HepG2 (cell line): ENCODE measurements at regions not wholly inside any gene's neighbourhood (a gene's known extent, or its start where the extent isn't known, plus 50 kb on each side); places are given as distances from the start of the nearest gene placed in this dataset.

Experiments used
- ATAC-seq: fragments of 200-7000 bp; cut with Tn5 transposase; 3 replicates; pipeline ENCODE4 v1.9.1; 2020; ENCODE audit warnings: mild to moderate bottlenecking, moderate library complexity
- BruUV-seq: library from RNA; stranded (reverse); fragments of 400-500 nt; replicated peaks from 2 replicates; lab custom pipeline; 2021; lab: Mats Ljungman, UMichigan
- CTCF ChIA-PET: fragments of 300-600 bp; formaldehyde crosslinking; extraction: SDS; loops from one replicate; lab custom pipeline; 2021; ENCODE audit warnings: low total read pairs, inconsistent platforms, low intra/inter-chr PET ratio; lab: Yijun Ruan, JAX
- POLR2A ChIA-PET: fragments of 350-600 bp; sonication (Branson Sonifier 250); formaldehyde crosslinking; loops from one replicate; lab custom pipeline; 2020; ENCODE audit warnings: antibody characterized with exemption, inconsistent platforms; lab: Yijun Ruan, JAX
- DNase-seq: peaks from one replicate; pipeline ENCODE4 v3.0.0-alpha.2; 2015; ENCODE audit warnings: low spot score
- FAIRE-seq: peaks from 3 replicates; lab custom pipeline; 2011; peaks lifted over from hg19 to GRCh38; lab: Jason Lieb, UNC
- H2AFZ ChIP-seq: one replicate; pipeline ENCODE4 v1.6.1; 2011; ENCODE audit warnings: low read length, inconsistent platforms
- H3K27ac ChIP-seq: fragments of 300-600 bp; 3 replicates; pipeline ENCODE4 v1.8.0; 2011; ENCODE audit warnings: mixed run types, mild to moderate bottlenecking, mixed read lengths, low read length, inconsistent platforms; ENCODE audit not compliant: insufficient read depth; ENCODE audit errors: extremely low read length
- H3K27me3 ChIP-seq, 2 experiments: fragments of 200-600 bp in 1 of 2; 2 replicates in 1 of 2; 3 replicates in 1 of 2; pipeline versions ENCODE4 v1.6.0 to v1.8.0; 2011; ENCODE audit warnings: low read length in 2 of 2, mild to moderate bottlenecking in 2 of 2, moderate library complexity in 2 of 2, inconsistent platforms in 1 of 2; ENCODE audit not compliant: insufficient read depth in 2 of 2, control insufficient read depth in 1 of 2
- H3K36me3 ChIP-seq, 2 experiments: fragments of 200-600 bp in 1 of 2; replicated peaks in 1 of 2; 2 replicates in 1 of 2; 3 replicates in 1 of 2; pipeline versions ENCODE4 v1.5.1 to v1.8.0; 2011; ENCODE audit warnings: low read length in 2 of 2, inconsistent platforms in 1 of 2; ENCODE audit not compliant: insufficient read depth in 2 of 2, control insufficient read depth in 1 of 2
- H3K4me1 ChIP-seq: 2 replicates; pipeline ENCODE4 v1.5.1; 2012; ENCODE audit warnings: low read length, inconsistent platforms; ENCODE audit not compliant: insufficient read depth
- H3K4me2 ChIP-seq: 2 replicates; pipeline ENCODE4 v1.6.0; 2011; ENCODE audit warnings: low read depth, low read length, inconsistent platforms
- H3K4me3 ChIP-seq, 3 experiments: fragments of 200-600 bp in 1 of 3; sonication (generic), shearing (Covaris generic) in 1 of 3; replicated peaks in 1 of 3; 2 replicates each; pipeline ENCODE4 v1.5.1; 2011 to 2016; ENCODE audit warnings: low read length in 3 of 3, inconsistent platforms in 2 of 3, low read depth in 2 of 3, mild to moderate bottlenecking in 2 of 3, control low read depth in 1 of 3, mixed read lengths in 1 of 3; ENCODE audit not compliant: insufficient read depth in 1 of 3
- H3K79me2 ChIP-seq: one replicate; pipeline ENCODE4 v1.6.1; 2011; ENCODE audit warnings: low read length, inconsistent platforms; ENCODE audit not compliant: insufficient read depth
- H3K9ac ChIP-seq: 2 replicates; pipeline ENCODE4 v1.6.0; 2011; ENCODE audit warnings: mild to moderate bottlenecking, low read depth, low read length, inconsistent platforms; ENCODE audit not compliant: insufficient read depth
- H3K9me3 ChIP-seq: 2 replicates; pipeline ENCODE4 v1.5.1; 2012; ENCODE audit warnings: mild to moderate bottlenecking, low read length
- H4K20me1 ChIP-seq: 2 replicates; pipeline ENCODE4 v1.6.0; 2011; ENCODE audit warnings: inconsistent platforms, mild to moderate bottlenecking, low read length, moderate library complexity; ENCODE audit not compliant: insufficient read depth
- BCLAF1 ChIP-seq: fragments of 450-650 bp; IDR thresholded peaks from 2 replicates; pipeline ENCODE4 v1.6.1; 2017; ENCODE audit warnings: mild to moderate bottlenecking
- HMGXB4 ChIP-seq, 2 experiments: sonication (generic) in 1 of 2; formaldehyde crosslinking in 1 of 2; IDR thresholded peaks; 2 replicates each; pipeline versions ENCODE4 v1.4.0 to v1.6.1; 2018 to 2020; ENCODE audit warnings: missing genetic modification reagents in 2 of 2, borderline replicate concordance in 1 of 2, low read depth in 1 of 2, mild to moderate bottlenecking in 1 of 2, missing biosample characterization in 1 of 2
- KDM5B ChIP-seq: sonication (generic); formaldehyde crosslinking; IDR thresholded peaks from 2 replicates; pipeline ENCODE4 v1.4.0; 2020; ENCODE audit warnings: missing genetic modification reagents, mild to moderate bottlenecking, borderline replicate concordance
- KLF16 ChIP-seq, 2 experiments: sonication (generic) in 1 of 2; formaldehyde crosslinking in 1 of 2; IDR thresholded peaks; 2 replicates each; pipeline versions ENCODE4 v1.6.1 to v1.8.0; 2016 to 2023; ENCODE audit warnings: missing genetic modification reagents in 2 of 2, missing compliant biosample characterization in 1 of 2
- MED1 ChIP-seq: sonication (generic); formaldehyde crosslinking; IDR thresholded peaks from 2 replicates; pipeline ENCODE4 v1.4.0; 2020; ENCODE audit warnings: missing genetic modification reagents
- NFATC3 ChIP-seq: sonication (generic); formaldehyde crosslinking; IDR thresholded peaks from 2 replicates; pipeline ENCODE4 v1.5.1; 2020; ENCODE audit warnings: mild to moderate bottlenecking, missing genetic modification reagents
- NR2F1 ChIP-seq, 2 experiments: fragments of 450-650 bp in 1 of 2; formaldehyde crosslinking in 1 of 2; IDR thresholded peaks; 2 replicates each; pipeline versions ENCODE4 v1.5.0 to v1.6.1; 2016 to 2020; ENCODE audit warnings: mild to moderate bottlenecking in 1 of 2, missing compliant biosample characterization in 1 of 2, missing genetic modification reagents in 1 of 2, moderate library complexity in 1 of 2
- PHF8 ChIP-seq: sonication (generic); formaldehyde crosslinking; IDR thresholded peaks from 2 replicates; pipeline ENCODE4 v1.5.0; 2020; ENCODE audit warnings: missing genetic modification reagents
- RARA ChIP-seq: IDR thresholded peaks from 2 replicates; pipeline ENCODE4 v1.6.1; 2016; ENCODE audit warnings: missing genetic modification reagents, missing compliant biosample characterization
- REPIN1 ChIP-seq: sonication (generic); formaldehyde crosslinking; IDR thresholded peaks from 2 replicates; pipeline ENCODE4 v1.8.0; 2022; ENCODE audit warnings: missing genetic modification reagents, low read depth, mild to moderate bottlenecking, borderline replicate concordance
- SCMH1 ChIP-seq: sonication (generic); formaldehyde crosslinking; IDR thresholded peaks from 2 replicates; pipeline ENCODE4 v1.9.0; 2021; ENCODE audit warnings: missing genetic modification reagents, mild to moderate bottlenecking, borderline replicate concordance
- SIN3B ChIP-seq: fragments of 150-350 bp; IDR thresholded peaks from 2 replicates; pipeline ENCODE4 v1.6.1; 2014; ENCODE audit warnings: low read length
- ZBTB7B ChIP-seq: sonication (generic); formaldehyde crosslinking; IDR thresholded peaks from 2 replicates; pipeline ENCODE4 v1.4.0; 2020; ENCODE audit warnings: missing genetic modification reagents
- ZNF256 ChIP-seq: sonication (generic); formaldehyde crosslinking; conservative IDR thresholded peaks from 2 replicates; pipeline ENCODE4 v1.4.0; 2020; ENCODE audit warnings: missing genetic modification reagents
- ZNF652 ChIP-seq: IDR thresholded peaks from 2 replicates; pipeline ENCODE4 v1.6.1; 2016; ENCODE audit warnings: low read depth, borderline replicate concordance
- ZNF788 ChIP-seq: sonication (generic); formaldehyde crosslinking; IDR thresholded peaks from 2 replicates; pipeline ENCODE4 v1.5.0; 2020; ENCODE audit warnings: mild to moderate bottlenecking, missing genetic modification reagents, borderline replicate concordance
- WGBS: methylation state at CpG from one replicate; pipeline ENCODE4 v1.1.6; 2017; ENCODE audit warnings: low lambda C conversion rate; 5-methylcytosine and 5-hydroxymethylcytosine counted together
- in situ Hi-C: cut with HindIII; loops from 2 replicates; pipeline ENCODE4 v1.10.0; 2017; ENCODE audit warnings: low pct_unique_long_range_greater_than_20kb; ENCODE audit not compliant: extremely low pct_ligation_motif_present
- intact Hi-C: fragments of 100-400 bp; cut with micrococcal nuclease; formaldehyde crosslinking; loops from one replicate; pipeline ENCODE4 v1.10.0; 2022; ENCODE audit not compliant: unreplicated experiment
- TF ChIP-seq, protein P1 (sequence below): sonication (generic); formaldehyde crosslinking; conservative IDR thresholded peaks from 2 replicates; pipeline ENCODE4 v1.4.0; 2020; ENCODE audit warnings: missing genetic modification reagents

GRCh38 chr22:26894766-26895485 lies 237.5 kb downstream of the MIAT start (continued):
- TF ChIP-seq HMGXB4 (CRISPR knock-in tag; IDR thresholded peaks at IDR 0.05; ENCODE audit: borderline replicate concordance in 1 of 2, low read depth in 1 of 2) (no peak), MED1 (CRISPR knock-in tag) (no peak), ZNF652 (CRISPR knock-in tag) (no peak), ZNF788 (no peak), SCMH1 (CRISPR knock-in tag) (no peak), NR2F1 (CRISPR knock-in tag; IDR thresholded peaks at IDR 0.05) (peak in 1 of 2 experiments; percentile 70; a peak in 2 of 4 replicates), RARA (peak; percentile 48; the same call in 1 of the 2 replicates)
- TF ChIP-seq, protein P1, sequence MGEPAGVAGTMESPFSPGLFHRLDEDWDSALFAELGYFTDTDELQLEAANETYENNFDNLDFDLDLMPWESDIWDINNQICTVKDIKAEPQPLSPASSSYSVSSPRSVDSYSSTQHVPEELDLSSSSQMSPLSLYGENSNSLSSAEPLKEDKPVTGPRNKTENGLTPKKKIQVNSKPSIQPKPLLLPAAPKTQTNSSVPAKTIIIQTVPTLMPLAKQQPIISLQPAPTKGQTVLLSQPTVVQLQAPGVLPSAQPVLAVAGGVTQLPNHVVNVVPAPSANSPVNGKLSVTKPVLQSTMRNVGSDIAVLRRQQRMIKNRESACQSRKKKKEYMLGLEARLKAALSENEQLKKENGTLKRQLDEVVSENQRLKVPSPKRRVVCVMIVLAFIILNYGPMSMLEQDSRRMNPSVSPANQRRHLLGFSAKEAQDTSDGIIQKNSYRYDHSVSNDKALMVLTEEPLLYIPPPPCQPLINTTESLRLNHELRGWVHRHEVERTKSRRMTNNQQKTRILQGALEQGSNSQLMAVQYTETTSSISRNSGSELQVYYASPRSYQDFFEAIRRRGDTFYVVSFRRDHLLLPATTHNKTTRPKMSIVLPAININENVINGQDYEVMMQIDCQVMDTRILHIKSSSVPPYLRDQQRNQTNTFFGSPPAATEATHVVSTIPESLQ (CRISPR knock-in tag) = no peak

DNA sequence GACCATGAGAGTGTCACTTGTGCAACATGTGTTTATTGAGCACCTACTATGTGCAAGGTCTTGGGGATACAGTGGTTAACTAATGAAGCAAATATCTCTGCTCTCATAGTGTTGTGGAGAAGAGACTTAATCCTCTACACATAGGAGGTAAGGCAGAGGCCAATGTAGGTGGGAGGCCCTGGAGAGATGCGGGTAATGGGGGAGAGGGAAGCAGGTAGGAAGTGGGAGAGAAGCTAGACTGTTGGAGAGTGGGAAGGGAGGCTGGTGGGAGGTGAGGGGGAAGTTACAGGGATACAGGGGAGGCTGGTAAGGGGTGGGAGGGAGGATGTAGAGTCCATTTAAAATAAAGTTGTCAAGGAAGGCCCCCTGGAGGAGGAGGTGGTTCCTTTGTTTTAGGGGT lies 240.0 kb downstream of the MIAT start:
- no peak overlapping the region for H3K4me3 ChIP-seq
- no peaks in the 10 kb centered on the region for H3K9me3 ChIP-seq
- H4K20me1 ChIP-seq = no peaks in the 10 kb centered on the region
- no peaks in the 10 kb centered on the region for H3K79me2 ChIP-seq
- H3K4me1 ChIP-seq = peaks cover 11% of the 10 kb centered on the region; the same call in 1 of the 2 replicates
- FAIRE-seq (no peak), ATAC-seq (no peak), DNase-seq (no peak)
- intact Hi-C loops (no loop called here), in situ Hi-C loops (no loop called here)
- no TSS peak for BruUV-seq
- no peak overlapping the region for H3K27ac ChIP-seq
- H3K9ac ChIP-seq = no peak overlapping the region
- ChIA-PET POLR2A (no interaction called here), CTCF (no interaction called here)
- H2AFZ ChIP-seq = no peak overlapping the region
- H3K27me3 ChIP-seq = peaks cover 5 to 8% of the 10 kb centered on the region in 2 experiments; a peak in 4 of 5 replicates
- no peak overlapping the region for H3K4me2 ChIP-seq
- WGBS = 3% methylated on average over 1 of the region's 1 CpG
- H3K36me3 ChIP-seq = no peaks in the 10 kb centered on the region
- TF ChIP-seq NFATC3 (CRISPR knock-in tag) (no peak), KLF16 (CRISPR knock-in tag; IDR thresholded peaks at IDR 0.05) (no peak), BCLAF1 (no peak), SIN3B (no peak), ZNF256 (no peak), PHF8 (no peak), REPIN1 (CRISPR knock-in tag) (no peak), ZBTB7B (no peak), KDM5B (CRISPR knock-in tag) (no peak)
